ENCODE measurements at regions not wholly inside any gene's neighbourhood (a gene's known extent, or its start where the extent isn't known, plus 50 kb on each side); places are given as distances from the start of the nearest gene placed in this dataset. TPM values are rescaled to one million over a fixed set of nuclear protein-coding genes. Genes with fewer than 3 reads are reported as not detected.

- no peaks in the 10 kb centered on the region for H3K4me1 ChIP-seq (ENCODE audit: control insufficient read depth in 2 of 2, insufficient read depth in 2 of 2, low read length in 2 of 2)
- intact Hi-C loops (cut with micrococcal nuclease), result no loop called here
- H3K36me3 ChIP-seq (replicated peaks in 1 of 2; ENCODE audit: control extremely low read depth in 1 of 2, control insufficient read depth in 1 of 2, extremely low read depth in 1 of 2, insufficient read depth in 2 of 2, low read length in 1 of 2), result no peaks in the 10 kb centered on the region
- Mint-ChIP-seq H3K4me1 (no peaks in the 10 kb centered on the region), H3K27me3 (peaks cover 2% of the 10 kb centered on the region), H3K27ac (no peak overlapping the region), H3K9me3 (ENCODE audit: insufficient read depth) (no peaks in the 10 kb centered on the region), H3K4me3 (no peak overlapping the region)
- H3K27me3 ChIP-seq (replicated peaks in 1 of 4; ENCODE audit: control extremely low read depth in 1 of 4, control insufficient read depth in 3 of 4, insufficient read depth in 4 of 4, low read length in 3 of 4), result peaks cover 0 to 2% (median 0%) of the 10 kb centered on the region in 4 experiments
- no peaks in the 10 kb centered on the region for H4K20me1 ChIP-seq (ENCODE audit: control insufficient read depth, insufficient read depth, low read length, poor library complexity, severe bottlenecking)
- no peak overlapping the region for H3K4me3 ChIP-seq (ENCODE audit: control extremely low read depth in 1 of 5, extremely low read depth in 1 of 5, insufficient read depth in 1 of 5, low read depth in 2 of 5, low read length in 4 of 5)
- no peak overlapping the region for H3K9ac ChIP-seq (ENCODE audit: low read length)
- ATAC-seq (ENCODE audit: low read depth) (no peak), DNase-seq (no peak)
- no peaks in the 10 kb centered on the region for H3K79me2 ChIP-seq (ENCODE audit: control insufficient read depth, insufficient read depth, low read length)
- no peaks in the 10 kb centered on the region for H3K9me3 ChIP-seq (ENCODE audit: control extremely low read depth in 1 of 3, control insufficient read depth in 2 of 3, insufficient read depth in 1 of 3, low read length in 2 of 3)
- ChIA-PET CTCF (interaction anchor here (0.5 kb wide), 1 partner anchor 276 kb away, joined by 3 read pairs; no protein-coding TSS in a partner anchor), POLR2A (no interaction called here)
- H3K27ac ChIP-seq (ENCODE audit: low read length in 2 of 2), result no peak overlapping the region
- H3K4me2 ChIP-seq (replicated peaks; ENCODE audit: low read depth, low read length, poor library complexity, severe bottlenecking), result no peak overlapping the region
- 93% methylated on average over 3 of the region's 5 CpGs for WGBS (ENCODE audit: insufficient coverage)
- no peak overlapping the region for H2AFZ ChIP-seq (ENCODE audit: insufficient read depth, low read depth, low read length, poor library complexity, severe bottlenecking)
- TF ChIP-seq EZH2 (IDR thresholded peaks at IDR 0.05; ENCODE audit: borderline replicate concordance, insufficient read depth, low read depth, low read length, poor library complexity, severe bottlenecking), result no peak
- TF ChIP-seq, protein P1, sequence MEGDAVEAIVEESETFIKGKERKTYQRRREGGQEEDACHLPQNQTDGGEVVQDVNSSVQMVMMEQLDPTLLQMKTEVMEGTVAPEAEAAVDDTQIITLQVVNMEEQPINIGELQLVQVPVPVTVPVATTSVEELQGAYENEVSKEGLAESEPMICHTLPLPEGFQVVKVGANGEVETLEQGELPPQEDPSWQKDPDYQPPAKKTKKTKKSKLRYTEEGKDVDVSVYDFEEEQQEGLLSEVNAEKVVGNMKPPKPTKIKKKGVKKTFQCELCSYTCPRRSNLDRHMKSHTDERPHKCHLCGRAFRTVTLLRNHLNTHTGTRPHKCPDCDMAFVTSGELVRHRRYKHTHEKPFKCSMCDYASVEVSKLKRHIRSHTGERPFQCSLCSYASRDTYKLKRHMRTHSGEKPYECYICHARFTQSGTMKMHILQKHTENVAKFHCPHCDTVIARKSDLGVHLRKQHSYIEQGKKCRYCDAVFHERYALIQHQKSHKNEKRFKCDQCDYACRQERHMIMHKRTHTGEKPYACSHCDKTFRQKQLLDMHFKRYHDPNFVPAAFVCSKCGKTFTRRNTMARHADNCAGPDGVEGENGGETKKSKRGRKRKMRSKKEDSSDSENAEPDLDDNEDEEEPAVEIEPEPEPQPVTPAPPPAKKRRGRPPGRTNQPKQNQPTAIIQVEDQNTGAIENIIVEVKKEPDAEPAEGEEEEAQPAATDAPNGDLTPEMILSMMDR (IDR thresholded peaks at IDR 0.05), result no peak
Measured at GRCh38 chr5:77139001-77139400, 51.9 kb upstream of the ZBED3 start.

Small RNA genes in the stretch of these regions (small RNA-seq; reads per million reads assigned to genes)
- not detected for gene HMGB1P35 (ENCODE audit: insufficient read length, low read depth, low replicate concordance)
